ENCODE measurements at regions not wholly inside any gene's neighbourhood (a gene's known extent, or its start where the extent isn't known, plus 50 kb on each side); places are given as distances from the start of the nearest gene placed in this dataset.
A peak's percentile ranks its signal among the peaks of the same experiment; 100 is the strongest.

- peaks cover 49% of the 10 kb centered on the region for H3K27me3 Mint-ChIP-seq
- H3K9me3 Mint-ChIP-seq: peaks cover 17 to 23% of the 10 kb centered on the region in 2 donors
- H3K27ac Mint-ChIP-seq: no peak overlapping the region
- peaks cover 3% of the 10 kb centered on the region for H3K4me1 Mint-ChIP-seq
- DNase-seq (no peak), ATAC-seq (no peak)
- H3K4me3 Mint-ChIP-seq: no peak overlapping the region
Observed at GRCh38 chr2:145416640-145417039, 896.7 kb upstream of the ZEB2 start.

- ATAC-seq (no peak), DNase-seq (no peak)
- peaks cover 16% of the 10 kb centered on the region for H3K4me1 Mint-ChIP-seq
- no peak overlapping the region for H3K27ac Mint-ChIP-seq
- peaks cover 8 to 9% of the 10 kb centered on the region in 2 donors for H3K9me3 Mint-ChIP-seq
- H3K27me3 Mint-ChIP-seq: peaks cover 64% of the 10 kb centered on the region
- no peak overlapping the region for H3K4me3 Mint-ChIP-seq
Observed at GRCh38 chr2:145415151-145415550, 895.2 kb upstream of the ZEB2 start.

- Mint-ChIP-seq H3K4me3 (no peak overlapping the region), H3K9me3 (peaks cover 5 to 9% of the 10 kb centered on the region in 2 donors), H3K4me1 (peaks cover 16% of the 10 kb centered on the region), H3K27ac (peak overlapping the region in 1 of 2 donors; percentile 75), H3K27me3 (peaks cover 63% of the 10 kb centered on the region)
- ATAC-seq (no peak), DNase-seq (no peak)
Observed at GRCh38 chr2:145413261-145414030, 893.5 kb upstream of the ZEB2 start.

GRCh38 chr2:145412155-145412554, 892.2 kb upstream of the ZEB2 start:
- peaks cover 16% of the 10 kb centered on the region for H3K4me1 Mint-ChIP-seq
- ATAC-seq: no peak

GRCh38 chr2:145411493-145411892, 891.6 kb upstream of the ZEB2 start:
- DNase-seq (peak; percentile 23 to 43), ATAC-seq (peak; percentile 96)
- Mint-ChIP-seq H3K4me3 (peak overlapping the region; percentile 40 to 68), H3K27me3 (peaks cover 61% of the 10 kb centered on the region), H3K9me3 (peaks cover 5 to 9% of the 10 kb centered on the region in 2 donors), H3K4me1 (peaks cover 16% of the 10 kb centered on the region), H3K27ac (peak overlapping the region; percentile 69 to 82)

More at GRCh38 chr2:145412155-145412554, 892.2 kb upstream of the ZEB2 start:
- DNase-seq: no peak
- H3K27ac Mint-ChIP-seq: peak overlapping the region; percentile 24 to 82
- H3K9me3 Mint-ChIP-seq: peaks cover 5 to 9% of the 10 kb centered on the region in 2 donors
- peaks cover 65% of the 10 kb centered on the region for H3K27me3 Mint-ChIP-seq
- H3K4me3 Mint-ChIP-seq: no peak overlapping the region

GRCh38 chr2:145410086-145410485, 890.2 kb upstream of the ZEB2 start:
- ATAC-seq (no peak), DNase-seq (no peak)
- H3K4me3 Mint-ChIP-seq: no peak overlapping the region

GRCh38 chr2:145408980-145409379, 889.1 kb upstream of the ZEB2 start:
- Mint-ChIP-seq H3K27me3 (peaks cover 41% of the 10 kb centered on the region), H3K27ac (no peak overlapping the region), H3K9me3 (peaks cover 0 to 5% of the 10 kb centered on the region in 2 donors), H3K4me1 (peaks cover 16% of the 10 kb centered on the region), H3K4me3 (no peak overlapping the region)
- DNase-seq (no peak), ATAC-seq (no peak)

More at GRCh38 chr2:145410086-145410485, 890.2 kb upstream of the ZEB2 start:
- peaks cover 3 to 5% of the 10 kb centered on the region in 2 donors for H3K9me3 Mint-ChIP-seq
- peaks cover 47% of the 10 kb centered on the region for H3K27me3 Mint-ChIP-seq
- no peak overlapping the region for H3K27ac Mint-ChIP-seq
- peaks cover 16% of the 10 kb centered on the region for H3K4me1 Mint-ChIP-seq

GRCh38 chr2:145404690-145405089, 884.8 kb upstream of the ZEB2 start:
- Mint-ChIP-seq H3K4me3 (no peak overlapping the region), H3K9me3 (no peaks in the 10 kb centered on the region), H3K27me3 (peaks cover 7% of the 10 kb centered on the region), H3K27ac (no peak overlapping the region), H3K4me1 (no peaks in the 10 kb centered on the region)
- DNase-seq (no peak), ATAC-seq (no peak)

GRCh38 chr2:145402706-145403277, 882.9 kb upstream of the ZEB2 start:
- Mint-ChIP-seq H3K27me3 (no peaks in the 10 kb centered on the region), H3K9me3 (no peaks in the 10 kb centered on the region), H3K4me1 (no peaks in the 10 kb centered on the region), H3K27ac (no peak overlapping the region), H3K4me3 (no peak overlapping the region)
- DNase-seq (no peak), ATAC-seq (no peak)

GRCh38 chr2:145399131-145399530, 879.2 kb upstream of the ZEB2 start:
- Mint-ChIP-seq H3K9me3 (no peaks in the 10 kb centered on the region), H3K4me1 (no peaks in the 10 kb centered on the region), H3K27me3 (no peaks in the 10 kb centered on the region), H3K27ac (no peak overlapping the region), H3K4me3 (no peak overlapping the region)
- no peak for ATAC-seq
- DNase-seq: no peak

- Mint-ChIP-seq H3K27me3 (no peaks in the 10 kb centered on the region), H3K9me3 (no peaks in the 10 kb centered on the region), H3K4me3 (no peak overlapping the region), H3K4me1 (no peaks in the 10 kb centered on the region), H3K27ac (no peak overlapping the region)
- DNase-seq (no peak), ATAC-seq (no peak)
Observed at GRCh38 chr2:145394181-145394580, 874.3 kb upstream of the ZEB2 start.

GRCh38 chr2:145386973-145387372, 867.1 kb upstream of the ZEB2 start:
- H3K27me3 Mint-ChIP-seq: no peaks in the 10 kb centered on the region
- DNase-seq (no peak), ATAC-seq (no peak)
- H3K4me1 Mint-ChIP-seq: no peaks in the 10 kb centered on the region
- no peaks in the 10 kb centered on the region for H3K9me3 Mint-ChIP-seq
- no peak overlapping the region for H3K27ac Mint-ChIP-seq
- H3K4me3 Mint-ChIP-seq: no peak overlapping the region

GRCh38 chr2:145383961-145384360, 864.0 kb upstream of the ZEB2 start:
- H3K4me3 Mint-ChIP-seq: no peak overlapping the region
- no peaks in the 10 kb centered on the region for H3K27me3 Mint-ChIP-seq
- H3K4me1 Mint-ChIP-seq: no peaks in the 10 kb centered on the region
- no peaks in the 10 kb centered on the region for H3K9me3 Mint-ChIP-seq
- no peak overlapping the region for H3K27ac Mint-ChIP-seq
- no peak for DNase-seq
- no peak for ATAC-seq

- no peak overlapping the region for H3K4me3 Mint-ChIP-seq
- no peaks in the 10 kb centered on the region for H3K27me3 Mint-ChIP-seq
- DNase-seq (no peak), ATAC-seq (no peak)
- no peaks in the 10 kb centered on the region for H3K9me3 Mint-ChIP-seq
- no peak overlapping the region for H3K27ac Mint-ChIP-seq
- H3K4me1 Mint-ChIP-seq: no peaks in the 10 kb centered on the region
Observed at GRCh38 chr2:145380436-145381017, 860.6 kb upstream of the ZEB2 start.

GRCh38 chr2:145379934-145380333, 860.0 kb upstream of the ZEB2 start:
- no peaks in the 10 kb centered on the region for H3K9me3 Mint-ChIP-seq
- no peak overlapping the region for H3K27ac Mint-ChIP-seq
- no peaks in the 10 kb centered on the region for H3K27me3 Mint-ChIP-seq
- H3K4me1 Mint-ChIP-seq: no peaks in the 10 kb centered on the region
- no peak for DNase-seq
- no peak overlapping the region for H3K4me3 Mint-ChIP-seq
- ATAC-seq: no peak

- Mint-ChIP-seq H3K27me3 (peaks cover 8% of the 10 kb centered on the region), H3K4me3 (no peak overlapping the region), H3K27ac (no peak overlapping the region), H3K9me3 (no peaks in the 10 kb centered on the region), H3K4me1 (no peaks in the 10 kb centered on the region)
- ATAC-seq (no peak), DNase-seq (no peak)
Observed at GRCh38 chr2:145374165-145374564, 854.2 kb upstream of the ZEB2 start.
